Urinary bladder (tissue), 3 donors: ENCODE measurements at regions not wholly inside any gene's neighbourhood (a gene's known extent, or its start where the extent isn't known, plus 50 kb on each side); places are given as distances from the start of the nearest gene placed in this dataset.

ENCODE experiments used
- DNase-seq: peaks from one replicate; pipeline ENCODE4 v3.0.0-alpha.2; 2015; ENCODE audit errors: extremely low spot score
- H3K27ac ChIP-seq: one replicate; pipeline ENCODE4 v1.5.1; 2013; ENCODE audit warnings: low read depth, mild to moderate bottlenecking, moderate library complexity
- H3K36me3 ChIP-seq: one replicate; pipeline ENCODE4 v1.6.1; 2013; ENCODE audit warnings: mild to moderate bottlenecking, moderate library complexity; ENCODE audit not compliant: insufficient read depth
- H3K4me1 ChIP-seq: one replicate; pipeline ENCODE4 v1.6.1; 2013; ENCODE audit warnings: mild to moderate bottlenecking, moderate library complexity; ENCODE audit not compliant: insufficient read depth
- H3K4me3 ChIP-seq: one replicate; pipeline ENCODE4 v1.5.1; 2013; ENCODE audit warnings: low read depth, low read length
- WGBS: extraction: QIAGEN DNeasy Blood & Tissue Kit; methylation state at CpG from one replicate; pipeline ENCODE4 v1.1.7; 2013; 5-methylcytosine and 5-hydroxymethylcytosine counted together
- donor health status: healthy with polysubstance abuse.
- donor health status: healthy.

- no peak for DNase-seq
- H3K36me3 ChIP-seq, result no peaks in the 10 kb centered on the region
- WGBS, result 93% methylated on average over 1 of the region's 1 CpG
- H3K4me3 ChIP-seq, result no peak overlapping the region
- no peaks in the 10 kb centered on the region for H3K4me1 ChIP-seq
- no peak overlapping the region for H3K27ac ChIP-seq
Observed at GRCh38 chr17:14712611-14713021, 411.7 kb downstream of the HS3ST3B1 start.

GRCh38 chr17:14704121-14704520 is 403.2 kb downstream of the HS3ST3B1 start:
- no peaks in the 10 kb centered on the region for H3K4me1 ChIP-seq
- DNase-seq, result no peak
- no peaks in the 10 kb centered on the region for H3K36me3 ChIP-seq
- WGBS, result 82% methylated on average over 6 of the region's 6 CpGs
- no peak overlapping the region for H3K4me3 ChIP-seq
- no peak overlapping the region for H3K27ac ChIP-seq

- no peak overlapping the region for H3K4me3 ChIP-seq
- no peaks in the 10 kb centered on the region for H3K4me1 ChIP-seq
- no peaks in the 10 kb centered on the region for H3K36me3 ChIP-seq
- DNase-seq, result no peak
- WGBS, result 100% methylated on average over 1 of the region's 1 CpG
- H3K27ac ChIP-seq, result no peak overlapping the region
Observed at GRCh38 chr17:14701886-14702285, 401.0 kb downstream of the HS3ST3B1 start.

GRCh38 chr17:14699574-14700185 is 398.8 kb downstream of the HS3ST3B1 start:
- 76% methylated on average over 1 of the region's 1 CpG for WGBS
- H3K4me3 ChIP-seq, result no peak overlapping the region
- H3K36me3 ChIP-seq, result no peaks in the 10 kb centered on the region
- H3K27ac ChIP-seq, result no peak overlapping the region
- H3K4me1 ChIP-seq, result no peaks in the 10 kb centered on the region
- no peak for DNase-seq

GRCh38 chr17:14693382-14693781 is 392.5 kb downstream of the HS3ST3B1 start:
- no peak overlapping the region for H3K27ac ChIP-seq
- no peaks in the 10 kb centered on the region for H3K4me1 ChIP-seq
- no peak for DNase-seq
- no peak overlapping the region for H3K4me3 ChIP-seq
- H3K36me3 ChIP-seq, result no peaks in the 10 kb centered on the region
- WGBS, result 47% methylated on average over 1 of the region's 1 CpG

- Histone ChIP-seq H3K36me3 (no peaks in the 10 kb centered on the region), H3K27ac (no peak overlapping the region), H3K4me1 (no peaks in the 10 kb centered on the region), H3K4me3 (no peak overlapping the region)
- DNase-seq, result no peak
- WGBS, result 66% methylated on average over 2 of the region's 2 CpGs
Observed at GRCh38 chr17:14690704-14691103, 389.8 kb downstream of the HS3ST3B1 start.

GRCh38 chr17:14688134-14688533 is 387.3 kb downstream of the HS3ST3B1 start:
- WGBS, result 74% methylated on average over 3 of the region's 3 CpGs
- no peaks in the 10 kb centered on the region for H3K36me3 ChIP-seq
- no peak for DNase-seq

GRCh38 chr17:14672830-14673229 is 371.9 kb downstream of the HS3ST3B1 start:
- no peak for DNase-seq
- Histone ChIP-seq H3K27ac (no peak overlapping the region), H3K36me3 (no peaks in the 10 kb centered on the region), H3K4me1 (no peaks in the 10 kb centered on the region), H3K4me3 (no peak overlapping the region)
- 22% methylated on average over 4 of the region's 4 CpGs for WGBS

More at GRCh38 chr17:14688134-14688533, 387.3 kb downstream of the HS3ST3B1 start:
- Histone ChIP-seq H3K4me3 (no peak overlapping the region), H3K4me1 (no peaks in the 10 kb centered on the region), H3K27ac (no peak overlapping the region)

- Histone ChIP-seq H3K27ac (no peak overlapping the region), H3K4me1 (no peaks in the 10 kb centered on the region), H3K4me3 (no peak overlapping the region), H3K36me3 (no peaks in the 10 kb centered on the region)
- DNase-seq, result no peak
- 93% methylated on average over 1 of the region's 1 CpG for WGBS
Observed at GRCh38 chr17:14670861-14671260, 370.0 kb downstream of the HS3ST3B1 start.

- Histone ChIP-seq H3K27ac (no peak overlapping the region), H3K4me3 (no peak overlapping the region), H3K36me3 (no peaks in the 10 kb centered on the region), H3K4me1 (no peaks in the 10 kb centered on the region)
- WGBS, result 59% methylated on average over 4 of the region's 4 CpGs
- DNase-seq, result no peak
Observed at GRCh38 chr17:14664511-14664910, 363.6 kb downstream of the HS3ST3B1 start.

- no peaks in the 10 kb centered on the region for H3K36me3 ChIP-seq
- no peak for DNase-seq
- 71% methylated on average over 1 of the region's 1 CpG for WGBS
- no peak overlapping the region for H3K4me3 ChIP-seq
- H3K4me1 ChIP-seq, result no peaks in the 10 kb centered on the region
- no peak overlapping the region for H3K27ac ChIP-seq
Observed at GRCh38 chr17:14641117-14641516, 340.2 kb downstream of the HS3ST3B1 start.

GRCh38 chr17:14637260-14637659 is 336.4 kb downstream of the HS3ST3B1 start:
- no peak for DNase-seq
- Histone ChIP-seq H3K27ac (no peak overlapping the region), H3K4me1 (no peaks in the 10 kb centered on the region), H3K36me3 (no peaks in the 10 kb centered on the region), H3K4me3 (no peak overlapping the region)
- 97% methylated on average over 1 of the region's 1 CpG for WGBS

GRCh38 chr17:14630621-14631020 is 329.7 kb downstream of the HS3ST3B1 start:
- DNase-seq, result no peak
- WGBS, result 85% methylated on average over 4 of the region's 4 CpGs
- Histone ChIP-seq H3K36me3 (no peaks in the 10 kb centered on the region), H3K4me3 (no peak overlapping the region), H3K4me1 (no peaks in the 10 kb centered on the region), H3K27ac (no peak overlapping the region)

GRCh38 chr17:14630046-14630445 is 329.2 kb downstream of the HS3ST3B1 start:
- 76% methylated on average over 3 of the region's 3 CpGs for WGBS
- no peak overlapping the region for H3K4me3 ChIP-seq
- no peaks in the 10 kb centered on the region for H3K4me1 ChIP-seq
- H3K27ac ChIP-seq, result no peak overlapping the region
- H3K36me3 ChIP-seq, result no peaks in the 10 kb centered on the region
- no peak for DNase-seq

GRCh38 chr17:14622615-14623101 is 321.8 kb downstream of the HS3ST3B1 start:
- no peaks in the 10 kb centered on the region for H3K36me3 ChIP-seq
- H3K4me1 ChIP-seq, result no peaks in the 10 kb centered on the region
- H3K27ac ChIP-seq, result no peak overlapping the region
- H3K4me3 ChIP-seq, result no peak overlapping the region
- peak; percentile 23 for DNase-seq
- WGBS, result 49% methylated on average over 5 of the region's 5 CpGs
